ENCODE measurements at regions not wholly inside any gene's neighbourhood (a gene's known extent, or its start where the extent isn't known, plus 50 kb on each side); places are given as distances from the start of the nearest gene placed in this dataset.

DNA sequence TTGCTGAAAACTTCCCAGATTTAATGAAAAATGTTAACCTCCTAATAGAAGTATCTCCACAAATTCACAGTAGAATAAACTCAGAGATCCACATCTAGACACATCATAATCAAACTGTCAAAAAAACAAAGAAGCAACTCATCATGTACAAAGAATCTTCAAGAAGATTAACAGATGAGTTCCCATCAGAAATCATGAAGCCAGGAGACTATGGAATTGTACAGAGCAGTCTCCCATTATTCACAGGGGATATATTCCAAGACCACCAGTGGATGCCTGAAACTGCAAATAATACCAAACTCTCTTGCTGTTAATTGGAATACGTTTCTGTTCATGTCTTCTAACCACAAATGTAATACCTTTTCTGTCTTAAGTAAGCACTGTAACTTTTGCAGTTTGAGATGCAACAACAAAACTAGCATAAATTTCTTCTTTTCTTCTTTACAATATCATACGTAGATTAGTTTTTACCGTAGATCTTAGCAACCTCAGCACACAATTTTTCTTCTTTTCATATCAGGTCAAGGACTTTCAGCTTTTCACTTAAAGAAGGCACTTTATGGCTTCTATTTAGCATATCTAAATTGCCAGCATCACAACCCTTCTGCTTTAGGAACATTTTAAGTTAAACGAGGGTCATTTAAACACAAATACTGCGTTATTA, 70.3 kb upstream of the MIR17HG start:
- DNase-seq (ENCODE audit: extremely low spot score in 2 of 2): no peak
- intact Hi-C loops (cut with DNase I): no loop called here
- H3K27me3 ChIP-seq: no peaks in the 10 kb centered on the region
- no peak overlapping the region for H3K27ac ChIP-seq
- no peak overlapping the region for H3K4me3 ChIP-seq
- H3K36me3 ChIP-seq: no peaks in the 10 kb centered on the region
- TF ChIP-seq POLR2AphosphoS5 (IDR thresholded peaks at IDR 0.05; ENCODE audit: insufficient read depth in 1 of 2, low read depth in 1 of 2) (no peak), POLR2A (IDR thresholded peaks at IDR 0.05) (no peak)
- TF ChIP-seq, protein P1, sequence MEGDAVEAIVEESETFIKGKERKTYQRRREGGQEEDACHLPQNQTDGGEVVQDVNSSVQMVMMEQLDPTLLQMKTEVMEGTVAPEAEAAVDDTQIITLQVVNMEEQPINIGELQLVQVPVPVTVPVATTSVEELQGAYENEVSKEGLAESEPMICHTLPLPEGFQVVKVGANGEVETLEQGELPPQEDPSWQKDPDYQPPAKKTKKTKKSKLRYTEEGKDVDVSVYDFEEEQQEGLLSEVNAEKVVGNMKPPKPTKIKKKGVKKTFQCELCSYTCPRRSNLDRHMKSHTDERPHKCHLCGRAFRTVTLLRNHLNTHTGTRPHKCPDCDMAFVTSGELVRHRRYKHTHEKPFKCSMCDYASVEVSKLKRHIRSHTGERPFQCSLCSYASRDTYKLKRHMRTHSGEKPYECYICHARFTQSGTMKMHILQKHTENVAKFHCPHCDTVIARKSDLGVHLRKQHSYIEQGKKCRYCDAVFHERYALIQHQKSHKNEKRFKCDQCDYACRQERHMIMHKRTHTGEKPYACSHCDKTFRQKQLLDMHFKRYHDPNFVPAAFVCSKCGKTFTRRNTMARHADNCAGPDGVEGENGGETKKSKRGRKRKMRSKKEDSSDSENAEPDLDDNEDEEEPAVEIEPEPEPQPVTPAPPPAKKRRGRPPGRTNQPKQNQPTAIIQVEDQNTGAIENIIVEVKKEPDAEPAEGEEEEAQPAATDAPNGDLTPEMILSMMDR (IDR thresholded peaks at IDR 0.05): no peak
- H3K9me3 ChIP-seq: no peaks in the 10 kb centered on the region
- no peaks in the 10 kb centered on the region for H3K4me1 ChIP-seq

DNA sequence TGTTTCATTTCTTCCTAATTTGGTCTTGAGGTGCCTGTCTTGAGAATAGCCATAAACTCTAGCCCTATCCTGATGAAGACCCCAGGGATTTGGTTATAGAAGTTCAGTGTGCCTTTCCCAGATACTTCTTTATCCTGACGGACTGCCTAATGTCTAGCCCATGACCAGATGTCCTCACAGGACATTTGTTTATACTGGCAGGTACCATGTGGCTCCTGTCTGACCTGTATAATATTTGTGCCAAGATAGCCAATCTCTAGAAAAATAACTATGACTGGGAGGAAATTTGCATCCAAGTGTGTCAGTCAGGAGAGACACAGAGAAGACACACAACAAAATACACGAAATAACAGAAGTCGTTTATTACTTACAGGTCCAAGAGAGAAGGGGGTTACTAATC, 69.2 kb upstream of the MIR17HG start:
- H3K4me3 ChIP-seq: no peak overlapping the region
- H3K9me3 ChIP-seq: no peaks in the 10 kb centered on the region
- no peaks in the 10 kb centered on the region for H3K36me3 ChIP-seq
- TF ChIP-seq, protein P1 (IDR thresholded peaks at IDR 0.05): no peak
- no peak for DNase-seq (ENCODE audit: extremely low spot score in 2 of 2)
- intact Hi-C loops (cut with DNase I): no loop called here
- no peaks in the 10 kb centered on the region for H3K4me1 ChIP-seq
- no peak overlapping the region for H3K27ac ChIP-seq
- H3K27me3 ChIP-seq: no peaks in the 10 kb centered on the region

DNA sequence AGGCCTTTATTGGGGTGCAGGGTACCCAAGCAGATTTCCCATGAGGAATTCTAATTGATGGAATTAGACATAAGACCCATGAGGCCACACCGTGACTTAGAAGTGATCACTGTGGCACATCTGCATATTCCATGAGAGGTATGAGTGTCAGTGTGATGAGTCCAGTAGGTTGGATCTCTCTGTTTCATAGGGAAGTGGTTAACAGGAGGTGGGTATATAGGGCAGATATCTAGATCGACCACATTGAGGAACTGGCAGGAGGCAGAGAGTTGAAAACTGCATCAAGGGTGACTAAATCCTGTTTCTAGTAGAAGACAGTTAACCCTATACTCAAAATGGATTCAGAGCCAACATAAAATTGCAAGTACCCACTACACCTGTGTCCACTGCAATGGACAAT, 68.6 kb upstream of the MIR17HG start:
- Histone ChIP-seq H3K36me3 (no peaks in the 10 kb centered on the region), H3K4me1 (no peaks in the 10 kb centered on the region), H3K9me3 (no peaks in the 10 kb centered on the region), H3K27me3 (no peaks in the 10 kb centered on the region), H3K4me3 (no peak overlapping the region), H3K27ac (no peak overlapping the region)
- DNase-seq (ENCODE audit: extremely low spot score in 2 of 2): no peak
- intact Hi-C loops (cut with DNase I): no loop called here
- no peak for TF ChIP-seq POLR2AphosphoS5 (IDR thresholded peaks at IDR 0.05; ENCODE audit: insufficient read depth in 1 of 2, low read depth in 1 of 2)
- TF ChIP-seq, protein P1 (IDR thresholded peaks at IDR 0.05): no peak
- no peak for TF ChIP-seq POLR2A (IDR thresholded peaks at IDR 0.05)

DNA sequence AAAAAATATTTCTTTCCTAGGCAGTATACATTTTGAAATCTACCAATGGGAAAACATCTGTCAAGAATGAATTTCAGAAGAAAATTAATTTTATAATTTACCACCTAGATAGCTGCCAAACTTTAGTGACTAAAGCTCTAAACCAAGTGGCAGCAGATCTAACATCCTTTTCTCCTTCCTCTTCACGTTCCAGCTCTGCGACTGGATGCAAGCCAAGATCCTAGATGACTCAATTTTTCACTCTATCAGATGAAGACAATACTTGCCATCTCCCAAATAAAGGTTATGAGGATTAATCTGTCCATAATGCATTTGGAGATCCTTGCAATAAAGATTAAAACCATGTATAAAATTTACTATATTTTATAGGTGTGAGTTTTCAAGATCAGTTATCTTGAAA, 66.7 kb upstream of the MIR17HG start:
- intact Hi-C loops (cut with DNase I): no loop called here
- H3K36me3 ChIP-seq: no peaks in the 10 kb centered on the region

DNA sequence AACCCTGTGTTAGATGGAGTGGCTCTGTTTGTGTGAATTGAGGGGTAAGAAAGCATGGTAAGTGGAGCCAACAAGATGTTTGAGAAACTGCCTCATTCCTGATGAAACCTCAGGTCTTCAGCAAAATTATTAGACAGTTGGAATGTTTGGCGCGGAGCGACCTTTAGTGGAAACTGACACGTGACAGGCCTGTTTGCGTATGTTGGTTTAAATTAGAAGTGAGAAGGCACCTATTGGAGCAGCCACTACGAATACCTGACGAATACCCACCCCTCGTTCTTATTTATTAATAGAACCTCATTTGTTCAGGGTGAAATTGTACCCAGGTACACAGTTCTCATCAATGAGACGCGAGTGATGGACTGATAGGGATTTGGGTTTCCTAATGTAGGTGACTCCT, 63.2 kb upstream of the MIR17HG start:
- DNase-seq (ENCODE audit: extremely low spot score in 2 of 2): no peak
- no peak overlapping the region for H3K4me3 ChIP-seq

More for the DNA sequence above, 66.7 kb upstream of the MIR17HG start:
- H3K27ac ChIP-seq: no peak overlapping the region
- H3K4me1 ChIP-seq: no peaks in the 10 kb centered on the region
- no peaks in the 10 kb centered on the region for H3K9me3 ChIP-seq
- H3K4me3 ChIP-seq: no peak overlapping the region
- no peaks in the 10 kb centered on the region for H3K27me3 ChIP-seq
- TF ChIP-seq, protein P1 (IDR thresholded peaks at IDR 0.05): no peak
- no peak for TF ChIP-seq POLR2A (IDR thresholded peaks at IDR 0.05)
- TF ChIP-seq POLR2AphosphoS5 (IDR thresholded peaks at IDR 0.05; ENCODE audit: insufficient read depth in 1 of 2, low read depth in 1 of 2): no peak
- no peak for DNase-seq (ENCODE audit: extremely low spot score in 2 of 2)

More for the DNA sequence above, 63.2 kb upstream of the MIR17HG start:
- Histone ChIP-seq H3K36me3 (no peaks in the 10 kb centered on the region), H3K27me3 (no peaks in the 10 kb centered on the region), H3K27ac (no peak overlapping the region), H3K9me3 (no peaks in the 10 kb centered on the region), H3K4me1 (no peaks in the 10 kb centered on the region)
- intact Hi-C loops (cut with DNase I): no loop called here
- TF ChIP-seq POLR2AphosphoS5 (IDR thresholded peaks at IDR 0.05; ENCODE audit: insufficient read depth in 1 of 2, low read depth in 1 of 2) (no peak), POLR2A (IDR thresholded peaks at IDR 0.05) (no peak)
- TF ChIP-seq, protein P1 (IDR thresholded peaks at IDR 0.05): no peak

Measured in vagina (tissue), 2 donors.